Panc1 (cell line): ENCODE measurements at regions not wholly inside any gene's neighbourhood (a gene's known extent, or its start where the extent isn't known, plus 50 kb on each side); places are given as distances from the start of the nearest gene placed in this dataset.

Experiments used
- CTCF ChIP-seq: fragments of 450-650 bp; IDR thresholded peaks from 2 replicates; pipeline ENCODE4 v1.5.1; 2017; ENCODE audit warnings: mild to moderate bottlenecking
- TCF7L2 ChIP-seq: IDR thresholded peaks from 2 replicates; pipeline ENCODE4 v1.6.1; 2011; ENCODE audit warnings: mild to moderate bottlenecking, low read depth, low read length, inconsistent platforms

GRCh38 chr20:12358006-12358654 lies 440.4 kb downstream of the BTBD3 start:
- no peak for TF ChIP-seq TCF7L2
- peak; percentile 21; the same call in 1 of the 2 replicates for TF ChIP-seq CTCF
